Keratinocyte (primary cell): ENCODE measurements at regions not wholly inside any gene's neighbourhood (a gene's known extent, or its start where the extent isn't known, plus 50 kb on each side); places are given as distances from the start of the nearest gene placed in this dataset.

Experiments
- DNase-seq: peaks from one replicate; pipeline ENCODE4 v3.0.0-alpha.2; 2011; ENCODE audit warnings: low read depth, missing footprints, low spot score
- FAIRE-seq: peaks from 2 replicates; lab custom pipeline; 2011; peaks lifted over from hg19 to GRCh38; lab: Jason Lieb, UNC
- H2AFZ ChIP-seq: 2 replicates; pipeline ENCODE4 v1.6.0; 2012; ENCODE audit warnings: low read length, control low read depth, inconsistent platforms; ENCODE audit not compliant: control insufficient read depth
- H3K27ac ChIP-seq: 2 replicates; pipeline ENCODE4 v1.5.1; 2011; ENCODE audit warnings: low read length; ENCODE audit not compliant: control insufficient read depth, insufficient read depth
- H3K27me3 ChIP-seq: 3 replicates; pipeline ENCODE4 v1.6.0; 2011; ENCODE audit warnings: low read length; ENCODE audit not compliant: control insufficient read depth, insufficient read depth; ENCODE audit errors: extremely low read depth
- H3K36me3 ChIP-seq, 2 experiments: 2 replicates in 1 of 2; 3 replicates in 1 of 2; pipeline ENCODE4 v1.5.1; 2011; ENCODE audit warnings: low read length in 2 of 2, mild to moderate bottlenecking in 1 of 2; ENCODE audit not compliant: control insufficient read depth in 2 of 2, insufficient read depth in 2 of 2; ENCODE audit errors: extremely low read depth in 1 of 2
- H3K4me1 ChIP-seq: 3 replicates; pipeline ENCODE4 v1.5.1; 2011; ENCODE audit warnings: low read length; ENCODE audit not compliant: control insufficient read depth, insufficient read depth; ENCODE audit errors: extremely low read depth
- H3K4me2 ChIP-seq: 3 replicates; pipeline ENCODE4 v1.6.0; 2011; ENCODE audit warnings: low read depth, low read length; ENCODE audit not compliant: control insufficient read depth, insufficient read depth; ENCODE audit errors: extremely low read depth
- H3K4me3 ChIP-seq, 3 experiments: fragments of 200-600 bp in 1 of 3; sonication (generic) in 1 of 3; 2 replicates in 2 of 3; 3 replicates in 1 of 3; pipeline ENCODE4 v1.5.1; 2011 to 2016; ENCODE audit warnings: low read length in 3 of 3, mild to moderate bottlenecking in 3 of 3, control low read depth in 2 of 3, inconsistent platforms in 1 of 3, low read depth in 1 of 3, mixed read lengths in 1 of 3, mixed run types in 1 of 3, moderate library complexity in 1 of 3; ENCODE audit not compliant: control insufficient read depth in 2 of 3, insufficient read depth in 2 of 3; ENCODE audit errors: extremely low read depth in 1 of 3
- H3K79me2 ChIP-seq: 2 replicates; pipeline ENCODE4 v1.6.0; 2012; ENCODE audit warnings: low read length; ENCODE audit not compliant: control insufficient read depth, insufficient read depth
- H3K9ac ChIP-seq: 3 replicates; pipeline ENCODE4 v1.6.0; 2011; ENCODE audit warnings: low read length; ENCODE audit not compliant: control insufficient read depth, insufficient read depth; ENCODE audit errors: extremely low read depth
- H3K9me1 ChIP-seq: 3 replicates; pipeline ENCODE4 v1.6.0; 2011; ENCODE audit warnings: low read length; ENCODE audit not compliant: control insufficient read depth, insufficient read depth; ENCODE audit errors: extremely low read depth
- H3K9me3 ChIP-seq: 2 replicates; pipeline ENCODE4 v1.5.1; 2012; ENCODE audit warnings: low read depth, low read length; ENCODE audit not compliant: control insufficient read depth
- H4K20me1 ChIP-seq: 3 replicates; pipeline ENCODE4 v1.6.0; 2011; ENCODE audit warnings: low read length; ENCODE audit not compliant: control insufficient read depth, insufficient read depth; ENCODE audit errors: extremely low read depth
- EZH2 ChIP-seq: IDR thresholded peaks from one replicate; pipeline ENCODE4 v1.6.1; 2012; ENCODE audit warnings: inconsistent platforms, mild to moderate bottlenecking, low read length, moderate library complexity
- dilution Hi-C: fragments of 300-500 bp; cut with MboI; formaldehyde crosslinking; loops from one replicate; pipeline ENCODE4 v1.7.0; 2020; ENCODE audit warnings: low sequenced_read_pairs; ENCODE audit not compliant: extremely low pct_ligation_motif_present
- TF ChIP-seq, protein P1 (sequence below), 3 experiments: IDR thresholded peaks in 1 of 3; conservative IDR thresholded peaks in 1 of 3; optimal IDR thresholded peaks in 1 of 3; 2 replicates in 2 of 3; 3 replicates in 1 of 3; pipeline versions ENCODE3 to v1.5.1; 2011; ENCODE audit warnings: low read length in 3 of 3, mild to moderate bottlenecking in 3 of 3, moderate library complexity in 2 of 3, control low read depth in 1 of 3, inconsistent platforms in 1 of 3; ENCODE audit not compliant: insufficient read depth in 2 of 3; ENCODE audit errors: extremely low read depth in 1 of 3

DNA sequence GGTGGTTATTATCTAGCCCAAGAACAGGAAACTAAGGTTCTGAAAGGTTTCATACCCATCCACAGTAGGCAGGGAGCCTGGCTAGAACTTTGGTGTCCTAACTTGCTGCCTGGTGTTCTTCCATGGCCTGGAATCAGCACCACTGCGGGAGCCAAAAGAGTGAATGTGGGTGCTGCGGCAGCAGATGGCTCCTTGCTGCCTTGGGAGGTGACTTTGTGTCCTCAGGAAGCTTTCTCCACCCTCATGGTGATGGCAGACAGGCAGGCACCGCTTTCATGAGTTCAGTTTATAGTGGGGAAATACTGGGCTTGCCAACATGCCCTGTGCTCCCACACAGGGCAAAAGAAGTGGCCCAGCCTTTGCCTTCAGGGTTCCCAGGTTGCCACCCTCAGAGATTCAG lies 385.2 kb downstream of the BCL11A start:
- no peaks in the 10 kb centered on the region for H3K27me3 ChIP-seq
- DNase-seq: no peak
- FAIRE-seq: no peak
- no peaks in the 10 kb centered on the region for H3K9me3 ChIP-seq
- no peaks in the 10 kb centered on the region for H4K20me1 ChIP-seq
- no peaks in the 10 kb centered on the region for H3K4me1 ChIP-seq
- no peak overlapping the region for H3K4me2 ChIP-seq
- no peaks in the 10 kb centered on the region for H3K79me2 ChIP-seq
- no peak overlapping the region for H3K9ac ChIP-seq
- no peak overlapping the region for H3K4me3 ChIP-seq
- no peak overlapping the region for H2AFZ ChIP-seq
- H3K36me3 ChIP-seq: no peaks in the 10 kb centered on the region
- dilution Hi-C loops: no loop called here
- H3K9me1 ChIP-seq: no peaks in the 10 kb centered on the region
- H3K27ac ChIP-seq: no peak overlapping the region
- no peak for TF ChIP-seq EZH2
- TF ChIP-seq, protein P1, sequence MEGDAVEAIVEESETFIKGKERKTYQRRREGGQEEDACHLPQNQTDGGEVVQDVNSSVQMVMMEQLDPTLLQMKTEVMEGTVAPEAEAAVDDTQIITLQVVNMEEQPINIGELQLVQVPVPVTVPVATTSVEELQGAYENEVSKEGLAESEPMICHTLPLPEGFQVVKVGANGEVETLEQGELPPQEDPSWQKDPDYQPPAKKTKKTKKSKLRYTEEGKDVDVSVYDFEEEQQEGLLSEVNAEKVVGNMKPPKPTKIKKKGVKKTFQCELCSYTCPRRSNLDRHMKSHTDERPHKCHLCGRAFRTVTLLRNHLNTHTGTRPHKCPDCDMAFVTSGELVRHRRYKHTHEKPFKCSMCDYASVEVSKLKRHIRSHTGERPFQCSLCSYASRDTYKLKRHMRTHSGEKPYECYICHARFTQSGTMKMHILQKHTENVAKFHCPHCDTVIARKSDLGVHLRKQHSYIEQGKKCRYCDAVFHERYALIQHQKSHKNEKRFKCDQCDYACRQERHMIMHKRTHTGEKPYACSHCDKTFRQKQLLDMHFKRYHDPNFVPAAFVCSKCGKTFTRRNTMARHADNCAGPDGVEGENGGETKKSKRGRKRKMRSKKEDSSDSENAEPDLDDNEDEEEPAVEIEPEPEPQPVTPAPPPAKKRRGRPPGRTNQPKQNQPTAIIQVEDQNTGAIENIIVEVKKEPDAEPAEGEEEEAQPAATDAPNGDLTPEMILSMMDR (optimal IDR thresholded peaks at IDR 0.05 in 1 of 3, IDR thresholded peaks at IDR 0.05 in 1 of 3, conservative IDR thresholded peaks at IDR 0.05 in 1 of 3; ENCODE audit: extremely low read depth in 1 of 3, insufficient read depth in 2 of 3, low read length in 3 of 3): no peak

GRCh38 chr2:60167089-60167488 lies 386.4 kb downstream of the BCL11A start:
- H3K4me3 ChIP-seq: no peak overlapping the region
- H3K27me3 ChIP-seq: no peaks in the 10 kb centered on the region
- no peak overlapping the region for H3K9ac ChIP-seq
- no peaks in the 10 kb centered on the region for H3K9me1 ChIP-seq
- no peaks in the 10 kb centered on the region for H3K9me3 ChIP-seq
- no peak overlapping the region for H3K4me2 ChIP-seq
- no peak overlapping the region for H3K27ac ChIP-seq
- no peaks in the 10 kb centered on the region for H4K20me1 ChIP-seq
- no peak for FAIRE-seq
- no peak for TF ChIP-seq EZH2
- TF ChIP-seq, protein P1 (optimal IDR thresholded peaks at IDR 0.05 in 1 of 3, IDR thresholded peaks at IDR 0.05 in 1 of 3, conservative IDR thresholded peaks at IDR 0.05 in 1 of 3; ENCODE audit: extremely low read depth in 1 of 3, insufficient read depth in 2 of 3, low read length in 3 of 3): no peak
- no peaks in the 10 kb centered on the region for H3K36me3 ChIP-seq
- DNase-seq: no peak
- no peaks in the 10 kb centered on the region for H3K79me2 ChIP-seq
- no peaks in the 10 kb centered on the region for H3K4me1 ChIP-seq
- dilution Hi-C loops: no loop called here
- no peak overlapping the region for H2AFZ ChIP-seq
